ENCODE measurements at regions not wholly inside any gene's neighbourhood (a gene's known extent, or its start where the extent isn't known, plus 50 kb on each side); places are given as distances from the start of the nearest gene placed in this dataset.

DNA sequence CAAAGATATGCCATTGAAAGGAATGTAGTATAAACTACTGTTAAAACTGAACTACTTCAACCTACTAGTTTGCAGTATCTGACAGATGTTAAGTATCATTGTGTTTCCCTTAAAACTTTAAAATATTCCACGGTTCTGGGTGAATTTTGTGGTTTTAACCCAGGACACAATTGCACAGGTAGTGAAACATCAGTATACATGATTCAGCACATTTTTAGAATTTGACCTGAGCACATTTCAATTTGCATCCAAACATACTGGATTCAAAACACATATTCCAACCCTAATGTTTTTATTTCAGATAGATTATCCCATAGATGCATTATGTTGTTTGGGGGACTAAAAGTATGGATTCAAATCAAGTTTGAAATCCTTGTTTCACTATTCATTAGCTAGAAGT lies 129.9 kb upstream of the ZNF804B start:
- in situ Hi-C loops (cut with MboI), result no loop called here

DNA sequence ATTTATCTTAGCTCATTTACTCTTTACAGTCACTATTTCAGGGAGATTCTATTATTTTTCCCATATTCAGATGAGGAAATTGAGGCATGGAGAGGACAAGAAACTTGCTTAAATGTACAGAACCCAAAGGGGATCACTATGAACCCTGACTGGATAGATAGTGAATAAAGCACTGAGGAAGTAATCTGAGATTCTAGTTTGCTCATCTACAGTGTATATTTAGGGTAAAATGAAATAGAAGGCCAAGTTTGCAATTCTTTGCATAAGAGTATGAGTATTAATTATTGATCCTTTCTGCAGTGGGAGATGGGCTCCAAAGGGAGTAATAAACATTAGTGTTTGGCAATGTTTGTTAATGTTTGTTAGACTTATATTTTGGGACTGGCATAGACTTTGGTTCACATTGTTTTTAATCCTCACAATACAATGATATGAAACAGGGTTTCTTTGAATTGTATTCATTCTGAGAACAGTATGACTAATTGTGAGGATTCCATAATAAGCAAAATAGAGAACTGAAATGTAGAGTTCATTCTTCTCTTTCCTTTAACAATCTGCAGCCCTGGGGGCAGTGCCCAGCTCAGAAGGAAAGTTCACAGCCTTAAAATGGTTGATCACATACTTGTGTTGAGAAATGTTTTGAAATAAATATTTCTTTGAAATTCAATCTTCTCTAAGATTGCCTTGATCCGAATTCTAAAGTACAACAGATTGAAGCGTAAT lies 131.0 kb upstream of the ZNF804B start:
- Histone ChIP-seq H4K20me1 (ENCODE audit: insufficient read depth) (no peaks in the 10 kb centered on the region), H3F3A (ENCODE audit: insufficient read depth) (no peaks in the 10 kb centered on the region), H3K36me3 (ENCODE audit: low read depth) (no peaks in the 10 kb centered on the region), H3K4me1 (ENCODE audit: insufficient read depth) (no peaks in the 10 kb centered on the region), H3K4me2 (ENCODE audit: unreplicated experiment) (no peak overlapping the region), H3K27ac (no peak overlapping the region), H2AFZ (no peak overlapping the region), H3K9me2 (ENCODE audit: insufficient read depth) (no peaks in the 10 kb centered on the region), H3K27me3 (replicated peaks; ENCODE audit: insufficient read depth) (no peaks in the 10 kb centered on the region), H3K9ac (no peak overlapping the region), H3K9me3 (ENCODE audit: low read depth) (no peaks in the 10 kb centered on the region), H3K4me3 (no peak overlapping the region), H3K79me2 (ENCODE audit: insufficient read depth) (no peaks in the 10 kb centered on the region)
- WGBS, 2 experiments (ENCODE audit: low coverage in 1 of 2, low lambda C conversion rate in 2 of 2, missing lambda C conversion rate in 2 of 2), result 17 to 21% methylated on average over 2 of the region's 2 CpGs
- TF ChIP-seq EZH2 (IDR thresholded peaks at IDR 0.05; ENCODE audit: insufficient read depth, poor library complexity, severe bottlenecking) (no peak), EZH2phosphoT487 (IDR thresholded peaks at IDR 0.05; ENCODE audit: insufficient read depth, low read depth) (no peak)
- no peak for DNase-seq
- in situ Hi-C loops (cut with MboI), result no loop called here

More for the DNA sequence above, 129.9 kb upstream of the ZNF804B start:
- H3K4me1 ChIP-seq (ENCODE audit: insufficient read depth), result no peaks in the 10 kb centered on the region
- H2AFZ ChIP-seq, result no peak overlapping the region
- H3K9ac ChIP-seq, result no peak overlapping the region
- no peak overlapping the region for H3K27ac ChIP-seq
- H3K9me2 ChIP-seq (ENCODE audit: insufficient read depth), result no peaks in the 10 kb centered on the region
- H3F3A ChIP-seq (ENCODE audit: insufficient read depth), result no peaks in the 10 kb centered on the region
- H3K27me3 ChIP-seq (replicated peaks; ENCODE audit: insufficient read depth), result no peaks in the 10 kb centered on the region
- 9 to 15% methylated on average over 1 of the region's 1 CpG for WGBS, 2 experiments (ENCODE audit: low coverage in 1 of 2, low lambda C conversion rate in 2 of 2, missing lambda C conversion rate in 2 of 2)
- H4K20me1 ChIP-seq (ENCODE audit: insufficient read depth), result no peaks in the 10 kb centered on the region
- no peak for DNase-seq
- no peaks in the 10 kb centered on the region for H3K79me2 ChIP-seq (ENCODE audit: insufficient read depth)
- H3K9me3 ChIP-seq (ENCODE audit: low read depth), result no peaks in the 10 kb centered on the region
- TF ChIP-seq EZH2 (IDR thresholded peaks at IDR 0.05; ENCODE audit: insufficient read depth, poor library complexity, severe bottlenecking) (no peak), EZH2phosphoT487 (IDR thresholded peaks at IDR 0.05; ENCODE audit: insufficient read depth, low read depth) (no peak)
- H3K4me3 ChIP-seq, result no peak overlapping the region
- H3K4me2 ChIP-seq (ENCODE audit: unreplicated experiment), result no peak overlapping the region
- H3K36me3 ChIP-seq (ENCODE audit: low read depth), result no peaks in the 10 kb centered on the region

DNA sequence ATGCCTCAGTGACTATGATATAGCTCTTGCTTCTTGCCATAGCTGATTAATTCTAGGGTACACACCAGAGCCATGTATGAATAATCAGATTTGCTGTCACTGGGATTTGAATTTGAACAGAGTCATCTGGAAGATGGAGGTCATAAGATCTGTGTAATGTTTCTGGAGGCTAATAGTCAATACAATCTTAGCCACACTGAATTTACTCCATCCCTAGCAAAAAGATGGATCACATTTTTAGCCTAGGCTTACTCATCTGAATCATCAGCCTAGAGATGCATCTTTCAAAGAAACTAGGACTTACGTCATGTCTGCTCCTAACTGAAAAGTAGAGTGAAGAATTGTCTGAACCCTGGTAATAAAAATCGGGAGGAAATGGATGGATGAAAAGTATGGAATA lies 142.3 kb upstream of the ZNF804B start:
- Histone ChIP-seq H3K79me2 (ENCODE audit: insufficient read depth) (no peaks in the 10 kb centered on the region), H3F3A (ENCODE audit: insufficient read depth) (no peaks in the 10 kb centered on the region), H3K4me3 (no peak overlapping the region), H4K20me1 (ENCODE audit: insufficient read depth) (no peaks in the 10 kb centered on the region), H3K4me2 (ENCODE audit: unreplicated experiment) (no peak overlapping the region), H3K4me1 (ENCODE audit: insufficient read depth) (no peaks in the 10 kb centered on the region), H3K27me3 (replicated peaks; ENCODE audit: insufficient read depth) (no peaks in the 10 kb centered on the region), H3K36me3 (ENCODE audit: low read depth) (no peaks in the 10 kb centered on the region), H3K27ac (no peak overlapping the region), H3K9me2 (ENCODE audit: insufficient read depth) (no peaks in the 10 kb centered on the region), H2AFZ (no peak overlapping the region), H3K9me3 (ENCODE audit: low read depth) (no peaks in the 10 kb centered on the region), H3K9ac (no peak overlapping the region)
- TF ChIP-seq EZH2phosphoT487 (IDR thresholded peaks at IDR 0.05; ENCODE audit: insufficient read depth, low read depth), result no peak
- TF ChIP-seq EZH2 (IDR thresholded peaks at IDR 0.05; ENCODE audit: insufficient read depth, poor library complexity, severe bottlenecking), result no peak
- WGBS, 2 experiments (ENCODE audit: low coverage in 1 of 2, low lambda C conversion rate in 2 of 2, missing lambda C conversion rate in 2 of 2), result 16 to 22% methylated on average over 2 of the region's 2 CpGs
- DNase-seq, result no peak
- in situ Hi-C loops (cut with MboI), result no loop called here

DNA sequence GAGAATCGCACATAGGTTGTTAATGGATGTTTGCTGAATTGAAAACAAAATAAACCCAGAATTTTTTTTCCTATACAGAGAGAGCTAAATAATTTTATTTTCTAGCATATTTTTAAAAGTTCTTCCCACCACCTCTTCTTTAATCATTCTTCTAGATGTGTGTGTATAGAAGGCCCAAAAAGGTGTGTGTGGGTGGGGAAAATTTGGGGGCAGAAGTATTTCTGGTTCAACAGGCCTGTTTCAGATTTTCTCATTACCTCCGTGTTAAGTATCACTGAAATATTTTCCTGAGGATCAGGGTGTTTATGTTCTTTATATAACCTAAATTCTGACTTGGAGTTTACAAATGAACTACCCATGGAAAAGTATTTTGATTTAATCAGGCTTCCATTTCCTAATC lies 144.2 kb upstream of the ZNF804B start:
- WGBS, 2 experiments (ENCODE audit: low coverage in 1 of 2, low lambda C conversion rate in 2 of 2, missing lambda C conversion rate in 2 of 2), result 15 to 26% methylated on average over 2 of the region's 2 CpGs
- no peaks in the 10 kb centered on the region for H3F3A ChIP-seq (ENCODE audit: insufficient read depth)
- in situ Hi-C loops (cut with MboI), result no loop called here
- no peaks in the 10 kb centered on the region for H3K9me2 ChIP-seq (ENCODE audit: insufficient read depth)
- H4K20me1 ChIP-seq (ENCODE audit: insufficient read depth), result no peaks in the 10 kb centered on the region
- H3K4me3 ChIP-seq, result no peak overlapping the region
- H3K9me3 ChIP-seq (ENCODE audit: low read depth), result no peaks in the 10 kb centered on the region
- no peak overlapping the region for H2AFZ ChIP-seq
- no peaks in the 10 kb centered on the region for H3K4me1 ChIP-seq (ENCODE audit: insufficient read depth)
- no peaks in the 10 kb centered on the region for H3K27me3 ChIP-seq (replicated peaks; ENCODE audit: insufficient read depth)
- no peaks in the 10 kb centered on the region for H3K79me2 ChIP-seq (ENCODE audit: insufficient read depth)
- H3K4me2 ChIP-seq (ENCODE audit: unreplicated experiment), result no peak overlapping the region
- H3K27ac ChIP-seq, result no peak overlapping the region
- no peaks in the 10 kb centered on the region for H3K36me3 ChIP-seq (ENCODE audit: low read depth)
- TF ChIP-seq EZH2phosphoT487 (IDR thresholded peaks at IDR 0.05; ENCODE audit: insufficient read depth, low read depth), result no peak
- TF ChIP-seq EZH2 (IDR thresholded peaks at IDR 0.05; ENCODE audit: insufficient read depth, poor library complexity, severe bottlenecking), result no peak
- no peak for DNase-seq
- no peak overlapping the region for H3K9ac ChIP-seq

All from GM23248 (cell line).